WTC11 (cell line): ENCODE measurements at regions not wholly inside any gene's neighbourhood (a gene's known extent, or its start where the extent isn't known, plus 50 kb on each side); places are given as distances from the start of the nearest gene placed in this dataset.

Experiments used
- ATAC-seq: fragments of 200-7000 bp; cut with Tn5 transposase; 2 replicates; pipeline ENCODE4 v1.10.0; 2021; ENCODE audit warnings: mild to moderate bottlenecking, moderate library complexity
- CTCF ChIA-PET: fragments of 300-600 bp; sonication (Branson Sonifier 250); formaldehyde crosslinking; loops from one replicate; lab custom pipeline; 2021; ENCODE audit warnings: antibody characterized with exemption; lab: Charles Lee
- POLR2A ChIA-PET: fragments of 350-600 bp; sonication (Branson Sonifier 250); formaldehyde crosslinking; loops from one replicate; lab custom pipeline; 2021; ENCODE audit warnings: antibody characterized with exemption; lab: Charles Lee
- DNase-seq: peaks from one replicate; pipeline ENCODE4 v3.0.0; 2021; ENCODE audit warnings: low spot score
- H3K27ac Mint-ChIP-seq: 2 replicates; pipeline ENCODE4 v1.8.0; 2021; ENCODE audit warnings: mixed read lengths
- H3K27me3 Mint-ChIP-seq: 2 replicates; pipeline ENCODE4 v1.8.0; 2021; ENCODE audit warnings: low read depth, mild to moderate bottlenecking, moderate library complexity, mixed read lengths
- H3K36me3 Mint-ChIP-seq: 2 replicates; pipeline ENCODE4 v1.8.0; 2021; ENCODE audit warnings: mixed read lengths
- H3K4me1 Mint-ChIP-seq: 2 replicates; pipeline ENCODE4 v1.8.0; 2022; ENCODE audit warnings: mixed read lengths
- H3K4me3 Mint-ChIP-seq: 2 replicates; pipeline ENCODE4 v1.8.0; 2021; ENCODE audit warnings: mild to moderate bottlenecking, moderate library complexity, mixed read lengths
- H3K9me3 Mint-ChIP-seq: 2 replicates; pipeline ENCODE4 v1.8.0; 2021; ENCODE audit warnings: mixed read lengths
- ESRRA ChIP-seq: sonication (generic); formaldehyde crosslinking; IDR thresholded peaks from 2 replicates; pipeline ENCODE4 v1.8.1; 2022; ENCODE audit warnings: mild to moderate bottlenecking, missing genetic modification reagents, borderline replicate concordance
- ETV6 ChIP-seq: sonication (generic); formaldehyde crosslinking; IDR thresholded peaks from 2 replicates; pipeline ENCODE4 v1.8.1; 2022; ENCODE audit warnings: mild to moderate bottlenecking, missing genetic modification reagents
- JAZF1 ChIP-seq: fragments of 250-450 bp; sonication (Bioruptor Pico); IDR thresholded peaks from 2 replicates; pipeline ENCODE4 v1.9.0; 2021; ENCODE audit warnings: moderate library complexity, mild to moderate bottlenecking, inconsistent platforms
- KAT7 ChIP-seq: sonication (generic); formaldehyde crosslinking; IDR thresholded peaks from 2 replicates; pipeline ENCODE4 v1.8.1; 2023; ENCODE audit warnings: missing genetic modification reagents, mild to moderate bottlenecking, borderline replicate concordance
- MYBL2 ChIP-seq: sonication (generic); formaldehyde crosslinking; IDR thresholded peaks from 2 replicates; pipeline ENCODE4 v1.8.1; 2023; ENCODE audit warnings: mild to moderate bottlenecking, moderate library complexity, missing genetic modification reagents
- NR2C2 ChIP-seq: sonication (generic); formaldehyde crosslinking; IDR thresholded peaks from 2 replicates; pipeline ENCODE4 v1.8.0; 2022; ENCODE audit warnings: mild to moderate bottlenecking, missing genetic modification reagents
- RORB ChIP-seq: fragments of 250-450 bp; sonication (Bioruptor Pico); IDR thresholded peaks from 2 replicates; pipeline ENCODE4 v1.9.0; 2021; ENCODE audit warnings: mild to moderate bottlenecking
- SMAD3 ChIP-seq: sonication (generic); formaldehyde crosslinking; IDR thresholded peaks from 2 replicates; pipeline ENCODE4 v1.8.0; 2022; ENCODE audit warnings: missing genetic modification reagents, mild to moderate bottlenecking, borderline replicate concordance
- SOX15 ChIP-seq: fragments of 250-450 bp; sonication (Bioruptor Pico); IDR thresholded peaks from 2 replicates; pipeline ENCODE4 v1.9.0; 2021; ENCODE audit warnings: mild to moderate bottlenecking
- ZNF396 ChIP-seq: fragments of 250-450 bp; sonication (Bioruptor Pico); IDR thresholded peaks from 2 replicates; pipeline ENCODE4 v1.8.0; 2021; ENCODE audit warnings: mild to moderate bottlenecking, moderate library complexity, borderline replicate concordance
- ZNF416 ChIP-seq: fragments of 250-450 bp; sonication (Bioruptor Pico); IDR thresholded peaks from 2 replicates; pipeline ENCODE4 v1.9.0; 2021; ENCODE audit warnings: mild to moderate bottlenecking, inconsistent platforms
- ZNF423 ChIP-seq: fragments of 250-450 bp; sonication (Bioruptor Pico); IDR thresholded peaks from 2 replicates; pipeline ENCODE4 v2.1.2; 2022; ENCODE audit warnings: mild to moderate bottlenecking, moderate library complexity
- TF ChIP-seq, protein P1 (sequence below): sonication (generic); formaldehyde crosslinking; IDR thresholded peaks from 2 replicates; pipeline ENCODE4 v1.8.1; 2022; ENCODE audit warnings: mild to moderate bottlenecking, missing genetic modification reagents, moderate library complexity, borderline replicate concordance
- TF ChIP-seq, protein P2 (sequence below): fragments of 250-450 bp; sonication (Bioruptor Pico); IDR thresholded peaks from 2 replicates; pipeline ENCODE4 v1.9.0; 2021; ENCODE audit warnings: mild to moderate bottlenecking, borderline replicate concordance
- TF ChIP-seq, protein P3 (sequence below): fragments of 250-450 bp; sonication (Bioruptor Pico); IDR thresholded peaks from 2 replicates; pipeline ENCODE4 v1.9.0; 2021; ENCODE audit warnings: mild to moderate bottlenecking
- TF ChIP-seq, protein P4 (sequence below): sonication (generic); formaldehyde crosslinking; conservative IDR thresholded peaks from 2 replicates; pipeline ENCODE4 v1.8.1; 2022; ENCODE audit warnings: mild to moderate bottlenecking, missing genetic modification reagents
- TF ChIP-seq, protein P5 (sequence below): sonication (generic); formaldehyde crosslinking; IDR thresholded peaks from 2 replicates; pipeline ENCODE4 v1.8.1; 2023; ENCODE audit warnings: mild to moderate bottlenecking, missing genetic modification reagents, moderate library complexity
- TF ChIP-seq, protein P6 (sequence below): sonication (generic); formaldehyde crosslinking; IDR thresholded peaks from 2 replicates; pipeline ENCODE4 v1.8.1; 2022; ENCODE audit warnings: low read depth, missing genetic modification reagents, borderline replicate concordance

DNA sequence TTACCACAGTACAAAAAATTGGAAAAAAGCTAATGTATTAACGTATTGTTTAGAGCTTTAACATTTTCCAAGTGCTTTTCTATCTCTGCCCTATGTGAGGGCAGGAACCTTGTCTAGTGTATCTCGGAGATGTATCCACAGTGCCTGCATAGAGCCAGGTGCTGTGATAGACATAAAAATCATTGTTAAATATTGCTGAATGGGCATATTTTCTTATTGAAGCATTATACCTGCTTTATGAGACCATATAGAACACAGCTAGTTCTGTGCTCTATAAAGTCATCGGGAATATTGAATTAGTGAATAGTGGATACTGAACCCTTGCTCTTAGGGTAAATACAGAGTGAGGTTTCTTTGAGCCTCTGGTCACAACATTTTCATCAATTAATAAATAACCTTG lies 163.0 kb downstream of the RNF144B start:
- ChIA-PET POLR2A (no interaction called here), CTCF (no interaction called here)
- DNase-seq (no peak), ATAC-seq (no peak)
- H3K27me3 Mint-ChIP-seq = no peaks in the 10 kb centered on the region
- peaks cover 3% of the 10 kb centered on the region; the same call in 1 of the 2 replicates for H3K36me3 Mint-ChIP-seq
- no peaks in the 10 kb centered on the region for H3K4me1 Mint-ChIP-seq
- no peak overlapping the region for H3K27ac Mint-ChIP-seq
- H3K9me3 Mint-ChIP-seq = peaks cover 17% of the 10 kb centered on the region
- no peak for TF ChIP-seq ZNF396
- TF ChIP-seq, protein P1, sequence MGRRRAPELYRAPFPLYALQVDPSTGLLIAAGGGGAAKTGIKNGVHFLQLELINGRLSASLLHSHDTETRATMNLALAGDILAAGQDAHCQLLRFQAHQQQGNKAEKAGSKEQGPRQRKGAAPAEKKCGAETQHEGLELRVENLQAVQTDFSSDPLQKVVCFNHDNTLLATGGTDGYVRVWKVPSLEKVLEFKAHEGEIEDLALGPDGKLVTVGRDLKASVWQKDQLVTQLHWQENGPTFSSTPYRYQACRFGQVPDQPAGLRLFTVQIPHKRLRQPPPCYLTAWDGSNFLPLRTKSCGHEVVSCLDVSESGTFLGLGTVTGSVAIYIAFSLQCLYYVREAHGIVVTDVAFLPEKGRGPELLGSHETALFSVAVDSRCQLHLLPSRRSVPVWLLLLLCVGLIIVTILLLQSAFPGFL (CRISPR knock-in tag) = no peak
- TF ChIP-seq ESRRA (CRISPR knock-in tag) = no peak
- TF ChIP-seq NR2C2 = no peak
- TF ChIP-seq SMAD3 (CRISPR knock-in tag) = no peak
- H3K4me3 Mint-ChIP-seq = no peak overlapping the region

DNA sequence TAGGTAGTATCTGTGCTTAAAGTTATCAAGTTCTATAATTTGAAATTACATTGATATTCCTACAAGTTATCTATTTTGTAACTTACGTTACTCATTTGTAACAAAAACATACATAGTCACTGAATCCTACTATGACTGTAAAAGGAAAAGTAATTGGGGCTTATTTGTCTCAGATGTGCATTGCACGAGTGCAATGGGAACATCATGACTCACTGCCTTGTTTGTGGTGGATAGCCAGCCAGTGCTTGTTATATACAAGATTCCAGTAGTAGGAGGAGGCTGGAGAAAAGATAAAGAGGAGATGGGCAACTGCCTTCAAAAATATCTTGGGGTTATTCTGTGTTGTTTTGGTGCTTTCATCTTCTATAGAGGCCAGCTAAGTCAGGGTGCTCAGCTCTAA lies 164.1 kb downstream of the RNF144B start:
- H3K9me3 Mint-ChIP-seq = peaks cover 11% of the 10 kb centered on the region
- H3K4me1 Mint-ChIP-seq = no peaks in the 10 kb centered on the region
- POLR2A ChIA-PET = no interaction called here
- H3K27me3 Mint-ChIP-seq = no peaks in the 10 kb centered on the region
- CTCF ChIA-PET = no interaction called here
- TF ChIP-seq, protein P1 (CRISPR knock-in tag) = no peak
- TF ChIP-seq, protein P2, sequence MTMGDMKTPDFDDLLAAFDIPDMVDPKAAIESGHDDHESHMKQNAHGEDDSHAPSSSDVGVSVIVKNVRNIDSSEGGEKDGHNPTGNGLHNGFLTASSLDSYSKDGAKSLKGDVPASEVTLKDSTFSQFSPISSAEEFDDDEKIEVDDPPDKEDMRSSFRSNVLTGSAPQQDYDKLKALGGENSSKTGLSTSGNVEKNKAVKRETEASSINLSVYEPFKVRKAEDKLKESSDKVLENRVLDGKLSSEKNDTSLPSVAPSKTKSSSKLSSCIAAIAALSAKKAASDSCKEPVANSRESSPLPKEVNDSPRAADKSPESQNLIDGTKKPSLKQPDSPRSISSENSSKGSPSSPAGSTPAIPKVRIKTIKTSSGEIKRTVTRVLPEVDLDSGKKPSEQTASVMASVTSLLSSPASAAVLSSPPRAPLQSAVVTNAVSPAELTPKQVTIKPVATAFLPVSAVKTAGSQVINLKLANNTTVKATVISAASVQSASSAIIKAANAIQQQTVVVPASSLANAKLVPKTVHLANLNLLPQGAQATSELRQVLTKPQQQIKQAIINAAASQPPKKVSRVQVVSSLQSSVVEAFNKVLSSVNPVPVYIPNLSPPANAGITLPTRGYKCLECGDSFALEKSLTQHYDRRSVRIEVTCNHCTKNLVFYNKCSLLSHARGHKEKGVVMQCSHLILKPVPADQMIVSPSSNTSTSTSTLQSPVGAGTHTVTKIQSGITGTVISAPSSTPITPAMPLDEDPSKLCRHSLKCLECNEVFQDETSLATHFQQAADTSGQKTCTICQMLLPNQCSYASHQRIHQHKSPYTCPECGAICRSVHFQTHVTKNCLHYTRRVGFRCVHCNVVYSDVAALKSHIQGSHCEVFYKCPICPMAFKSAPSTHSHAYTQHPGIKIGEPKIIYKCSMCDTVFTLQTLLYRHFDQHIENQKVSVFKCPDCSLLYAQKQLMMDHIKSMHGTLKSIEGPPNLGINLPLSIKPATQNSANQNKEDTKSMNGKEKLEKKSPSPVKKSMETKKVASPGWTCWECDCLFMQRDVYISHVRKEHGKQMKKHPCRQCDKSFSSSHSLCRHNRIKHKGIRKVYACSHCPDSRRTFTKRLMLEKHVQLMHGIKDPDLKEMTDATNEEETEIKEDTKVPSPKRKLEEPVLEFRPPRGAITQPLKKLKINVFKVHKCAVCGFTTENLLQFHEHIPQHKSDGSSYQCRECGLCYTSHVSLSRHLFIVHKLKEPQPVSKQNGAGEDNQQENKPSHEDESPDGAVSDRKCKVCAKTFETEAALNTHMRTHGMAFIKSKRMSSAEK (CRISPR knock-in tag) = no peak
- TF ChIP-seq MYBL2 (CRISPR knock-in tag) (no peak), KAT7 (CRISPR knock-in tag) (no peak), ETV6 (CRISPR knock-in tag) (no peak), SOX15 (CRISPR knock-in tag) (no peak), JAZF1 (CRISPR knock-in tag) (no peak), ZNF416 (no peak), ESRRA (CRISPR knock-in tag) (no peak), RORB (no peak), ZNF423 (CRISPR knock-in tag) (no peak)
- TF ChIP-seq, protein P3, sequence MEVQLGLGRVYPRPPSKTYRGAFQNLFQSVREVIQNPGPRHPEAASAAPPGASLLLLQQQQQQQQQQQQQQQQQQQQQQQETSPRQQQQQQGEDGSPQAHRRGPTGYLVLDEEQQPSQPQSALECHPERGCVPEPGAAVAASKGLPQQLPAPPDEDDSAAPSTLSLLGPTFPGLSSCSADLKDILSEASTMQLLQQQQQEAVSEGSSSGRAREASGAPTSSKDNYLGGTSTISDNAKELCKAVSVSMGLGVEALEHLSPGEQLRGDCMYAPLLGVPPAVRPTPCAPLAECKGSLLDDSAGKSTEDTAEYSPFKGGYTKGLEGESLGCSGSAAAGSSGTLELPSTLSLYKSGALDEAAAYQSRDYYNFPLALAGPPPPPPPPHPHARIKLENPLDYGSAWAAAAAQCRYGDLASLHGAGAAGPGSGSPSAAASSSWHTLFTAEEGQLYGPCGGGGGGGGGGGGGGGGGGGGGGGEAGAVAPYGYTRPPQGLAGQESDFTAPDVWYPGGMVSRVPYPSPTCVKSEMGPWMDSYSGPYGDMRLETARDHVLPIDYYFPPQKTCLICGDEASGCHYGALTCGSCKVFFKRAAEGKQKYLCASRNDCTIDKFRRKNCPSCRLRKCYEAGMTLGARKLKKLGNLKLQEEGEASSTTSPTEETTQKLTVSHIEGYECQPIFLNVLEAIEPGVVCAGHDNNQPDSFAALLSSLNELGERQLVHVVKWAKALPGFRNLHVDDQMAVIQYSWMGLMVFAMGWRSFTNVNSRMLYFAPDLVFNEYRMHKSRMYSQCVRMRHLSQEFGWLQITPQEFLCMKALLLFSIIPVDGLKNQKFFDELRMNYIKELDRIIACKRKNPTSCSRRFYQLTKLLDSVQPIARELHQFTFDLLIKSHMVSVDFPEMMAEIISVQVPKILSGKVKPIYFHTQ (CRISPR knock-in tag) = no peak
- TF ChIP-seq, protein P4, sequence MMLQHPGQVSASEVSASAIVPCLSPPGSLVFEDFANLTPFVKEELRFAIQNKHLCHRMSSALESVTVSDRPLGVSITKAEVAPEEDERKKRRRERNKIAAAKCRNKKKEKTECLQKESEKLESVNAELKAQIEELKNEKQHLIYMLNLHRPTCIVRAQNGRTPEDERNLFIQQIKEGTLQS (CRISPR knock-in tag) = no peak
- TF ChIP-seq, protein P5, sequence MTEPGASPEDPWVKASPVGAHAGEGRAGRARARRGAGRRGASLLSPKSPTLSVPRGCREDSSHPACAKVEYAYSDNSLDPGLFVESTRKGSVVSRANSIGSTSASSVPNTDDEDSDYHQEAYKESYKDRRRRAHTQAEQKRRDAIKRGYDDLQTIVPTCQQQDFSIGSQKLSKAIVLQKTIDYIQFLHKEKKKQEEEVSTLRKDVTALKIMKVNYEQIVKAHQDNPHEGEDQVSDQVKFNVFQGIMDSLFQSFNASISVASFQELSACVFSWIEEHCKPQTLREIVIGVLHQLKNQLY (CRISPR knock-in tag) = no peak
- TF ChIP-seq, protein P6, sequence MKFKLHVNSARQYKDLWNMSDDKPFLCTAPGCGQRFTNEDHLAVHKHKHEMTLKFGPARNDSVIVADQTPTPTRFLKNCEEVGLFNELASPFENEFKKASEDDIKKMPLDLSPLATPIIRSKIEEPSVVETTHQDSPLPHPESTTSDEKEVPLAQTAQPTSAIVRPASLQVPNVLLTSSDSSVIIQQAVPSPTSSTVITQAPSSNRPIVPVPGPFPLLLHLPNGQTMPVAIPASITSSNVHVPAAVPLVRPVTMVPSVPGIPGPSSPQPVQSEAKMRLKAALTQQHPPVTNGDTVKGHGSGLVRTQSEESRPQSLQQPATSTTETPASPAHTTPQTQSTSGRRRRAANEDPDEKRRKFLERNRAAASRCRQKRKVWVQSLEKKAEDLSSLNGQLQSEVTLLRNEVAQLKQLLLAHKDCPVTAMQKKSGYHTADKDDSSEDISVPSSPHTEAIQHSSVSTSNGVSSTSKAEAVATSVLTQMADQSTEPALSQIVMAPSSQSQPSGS (CRISPR knock-in tag) = no peak
- no peak overlapping the region for H3K27ac Mint-ChIP-seq
- no peak for DNase-seq
- no peak for ATAC-seq
- no peak overlapping the region for H3K4me3 Mint-ChIP-seq
- H3K36me3 Mint-ChIP-seq = peaks cover 2% of the 10 kb centered on the region; the same call in 1 of the 2 replicates
